AG04449 (cell line): ENCODE measurements at regions not wholly inside any gene's neighbourhood (a gene's known extent, or its start where the extent isn't known, plus 50 kb on each side); places are given as distances from the start of the nearest gene placed in this dataset.

ENCODE experiments used
- CTCF ChIA-PET: fragments of 350-600 bp; formaldehyde crosslinking; extraction: SDS; loops from one replicate; lab custom pipeline; 2021; ENCODE audit warnings: antibody characterized with exemption; lab: Yijun Ruan, JAX
- POLR2A ChIA-PET: fragments of 400-600, 350-600 bp; formaldehyde crosslinking; extraction: SDS; loops from one replicate; lab custom pipeline; 2020; ENCODE audit warnings: antibody characterized with exemption, inconsistent platforms; lab: Yijun Ruan, JAX
- DNase-seq: peaks from one replicate; pipeline ENCODE4 v3.0.0-alpha.2; 2010; ENCODE audit warnings: low read depth, low spot score
- H3K4me3 ChIP-seq: 2 replicates; pipeline ENCODE4 v1.5.1; 2011; ENCODE audit warnings: low read depth, mild to moderate bottlenecking, control low read depth, low read length
- TF ChIP-seq, protein P1 (sequence below): IDR thresholded peaks from one replicate; pipeline ENCODE4 v1.5.1; 2011; ENCODE audit warnings: mild to moderate bottlenecking, moderate library complexity, low read length, control low read depth, inconsistent platforms; ENCODE audit not compliant: insufficient read depth; ENCODE audit errors: missing control alignments

GRCh38 chr10:8721650-8722049, 667.2 kb downstream of the GATA3 start:
- CTCF ChIA-PET = no interaction called here
- DNase-seq = no peak
- no peak overlapping the region for H3K4me3 ChIP-seq
- TF ChIP-seq, protein P1, sequence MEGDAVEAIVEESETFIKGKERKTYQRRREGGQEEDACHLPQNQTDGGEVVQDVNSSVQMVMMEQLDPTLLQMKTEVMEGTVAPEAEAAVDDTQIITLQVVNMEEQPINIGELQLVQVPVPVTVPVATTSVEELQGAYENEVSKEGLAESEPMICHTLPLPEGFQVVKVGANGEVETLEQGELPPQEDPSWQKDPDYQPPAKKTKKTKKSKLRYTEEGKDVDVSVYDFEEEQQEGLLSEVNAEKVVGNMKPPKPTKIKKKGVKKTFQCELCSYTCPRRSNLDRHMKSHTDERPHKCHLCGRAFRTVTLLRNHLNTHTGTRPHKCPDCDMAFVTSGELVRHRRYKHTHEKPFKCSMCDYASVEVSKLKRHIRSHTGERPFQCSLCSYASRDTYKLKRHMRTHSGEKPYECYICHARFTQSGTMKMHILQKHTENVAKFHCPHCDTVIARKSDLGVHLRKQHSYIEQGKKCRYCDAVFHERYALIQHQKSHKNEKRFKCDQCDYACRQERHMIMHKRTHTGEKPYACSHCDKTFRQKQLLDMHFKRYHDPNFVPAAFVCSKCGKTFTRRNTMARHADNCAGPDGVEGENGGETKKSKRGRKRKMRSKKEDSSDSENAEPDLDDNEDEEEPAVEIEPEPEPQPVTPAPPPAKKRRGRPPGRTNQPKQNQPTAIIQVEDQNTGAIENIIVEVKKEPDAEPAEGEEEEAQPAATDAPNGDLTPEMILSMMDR = no peak
- POLR2A ChIA-PET = no interaction called here

GRCh38 chr10:8722835-8723234, 668.3 kb downstream of the GATA3 start:
- ChIA-PET POLR2A (no interaction called here), CTCF (no interaction called here)
- H3K4me3 ChIP-seq = no peak overlapping the region
- TF ChIP-seq, protein P1 = no peak
- DNase-seq = no peak

- CTCF ChIA-PET = no interaction called here
Observed at GRCh38 chr10:8725343-8725742, 670.9 kb downstream of the GATA3 start.

GRCh38 chr10:8726084-8726778, 671.7 kb downstream of the GATA3 start:
- ChIA-PET CTCF (no interaction called here), POLR2A (no interaction called here)
- TF ChIP-seq, protein P1 = no peak
- no peak for DNase-seq
- H3K4me3 ChIP-seq = no peak overlapping the region

More at GRCh38 chr10:8725343-8725742, 670.9 kb downstream of the GATA3 start:
- H3K4me3 ChIP-seq = no peak overlapping the region
- POLR2A ChIA-PET = no interaction called here
- TF ChIP-seq, protein P1 = no peak
- no peak for DNase-seq

- ChIA-PET CTCF (no interaction called here), POLR2A (no interaction called here)
- no peak for DNase-seq
- H3K4me3 ChIP-seq = no peak overlapping the region
- TF ChIP-seq, protein P1 = no peak
Observed at GRCh38 chr10:8726779-8727084, 672.2 kb downstream of the GATA3 start.

DNA sequence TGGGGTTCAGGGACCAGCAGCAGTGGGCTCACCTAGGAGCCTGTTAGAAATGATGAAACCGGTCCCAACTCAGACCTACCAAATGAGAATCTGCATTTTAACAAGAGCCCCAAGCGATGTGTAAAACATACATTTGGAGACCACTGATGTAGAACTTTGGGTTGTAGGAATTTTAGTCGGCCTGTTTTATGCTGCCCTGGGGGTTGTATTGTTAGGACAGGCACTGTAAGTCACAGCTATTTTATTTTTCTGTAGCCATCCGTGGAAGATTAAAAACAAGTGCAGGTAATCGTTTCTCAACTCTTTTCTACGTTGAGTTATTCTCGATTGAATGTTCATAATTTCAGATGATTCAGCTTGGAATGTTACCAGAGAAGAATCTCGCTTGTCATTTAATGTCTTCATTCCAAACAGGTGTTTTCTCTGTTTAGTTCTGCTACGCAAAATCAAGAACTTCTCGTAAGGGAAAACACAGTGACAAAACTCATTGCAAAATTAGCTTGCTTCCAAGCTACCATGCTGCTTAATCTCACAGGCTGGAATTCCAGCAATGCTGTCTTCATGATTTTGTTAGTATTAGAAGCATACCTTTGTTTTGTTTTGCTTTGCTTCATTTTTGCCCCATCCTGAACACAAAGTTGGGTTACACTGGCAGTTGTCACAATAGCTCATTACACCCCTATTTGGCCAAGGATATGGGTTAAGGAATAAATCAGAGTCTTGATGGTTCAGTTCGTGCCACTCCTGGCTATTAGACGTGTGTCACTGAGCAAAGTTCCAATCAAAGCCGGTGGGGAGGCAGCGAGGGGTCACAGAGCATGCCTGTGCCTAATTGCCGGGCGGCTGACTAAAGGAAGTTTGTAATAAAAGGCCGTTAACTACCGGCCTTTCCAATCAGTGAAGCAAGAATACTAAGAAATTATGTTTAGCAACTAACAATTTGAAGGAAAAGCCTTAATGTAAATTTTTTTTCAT, 676.9 kb downstream of the GATA3 start:
- no peak for DNase-seq
- H3K4me3 ChIP-seq = no peak overlapping the region
- ChIA-PET CTCF (no interaction called here), POLR2A (interaction anchor here (0.7 kb wide), 1 partner anchor 281 kb away, joined by 3 read pairs; no protein-coding TSS in a partner anchor)
- TF ChIP-seq, protein P1 = no peak
